IPS-NIHi11 (cell line): ENCODE measurements at regions not wholly inside any gene's neighbourhood (a gene's known extent, or its start where the extent isn't known, plus 50 kb on each side); places are given as distances from the start of the nearest gene placed in this dataset.
A peak's percentile ranks its signal among the peaks of the same experiment; 100 is the strongest.

Source experiments
- DNase-seq: peaks from one replicate; pipeline ENCODE4 v3.0.0; 2012; ENCODE audit warnings: mixed read lengths, low spot score

GRCh38 chr2:43127941-43128558 is 98.4 kb downstream of the ZFP36L2 start:
- no peak for DNase-seq

- peak; percentile 92 for DNase-seq
These were observed 99.0 kb downstream of the ZFP36L2 start for GRCh38 chr2:43127208-43127940.

- no peak for DNase-seq
These were observed 99.6 kb downstream of the ZFP36L2 start for GRCh38 chr2:43126817-43127207.

- DNase-seq, result no peak
These were observed 101.1 kb downstream of the ZFP36L2 start for GRCh38 chr2:43125090-43125998.

GRCh38 chr2:43124687-43125057 is 101.7 kb downstream of the ZFP36L2 start:
- no peak for DNase-seq

GRCh38 chr2:43123981-43124686 is 102.3 kb downstream of the ZFP36L2 start:
- DNase-seq, result no peak

- DNase-seq, result no peak
These were observed 102.9 kb downstream of the ZFP36L2 start for GRCh38 chr2:43123486-43123885.

- DNase-seq, result no peak
These were observed 103.4 kb downstream of the ZFP36L2 start for GRCh38 chr2:43123028-43123427.

- no peak for DNase-seq
These were observed 104.7 kb downstream of the ZFP36L2 start for GRCh38 chr2:43121580-43122314.

- DNase-seq, result no peak
These were observed 107.1 kb downstream of the ZFP36L2 start for GRCh38 chr2:43119303-43119702.

- DNase-seq, result no peak
These were observed 108.8 kb downstream of the ZFP36L2 start for GRCh38 chr2:43117521-43118143.

GRCh38 chr2:43116988-43117387 is 109.4 kb downstream of the ZFP36L2 start:
- DNase-seq, result no peak

- no peak for DNase-seq
These were observed 110.5 kb downstream of the ZFP36L2 start for GRCh38 chr2:43115881-43116280.

- no peak for DNase-seq
These were observed 112.2 kb downstream of the ZFP36L2 start for GRCh38 chr2:43114210-43114609.

GRCh38 chr2:43111788-43112554 is 114.4 kb downstream of the ZFP36L2 start:
- DNase-seq, result no peak

GRCh38 chr2:43110442-43110871 is 115.9 kb downstream of the ZFP36L2 start:
- no peak for DNase-seq

- no peak for DNase-seq
These were observed 117.1 kb downstream of the ZFP36L2 start for GRCh38 chr2:43109261-43109743.

- no peak for DNase-seq
These were observed 118.7 kb downstream of the ZFP36L2 start for GRCh38 chr2:43107679-43108078.

- DNase-seq, result no peak
These were observed 119.6 kb downstream of the ZFP36L2 start for GRCh38 chr2:43106559-43107527.
